CD1c-positive myeloid dendritic cell (primary cell): ENCODE measurements at regions not wholly inside any gene's neighbourhood (a gene's known extent, or its start where the extent isn't known, plus 50 kb on each side); places are given as distances from the start of the nearest gene placed in this dataset.
"Not testable (repeated sequence)": the region's sequence is repeated elsewhere in the genome, so short reads cannot be mapped to it uniquely, and the experiment has no call there.

Experiments
- DNase-seq: peaks from one replicate; pipeline ENCODE4 v3.0.0-alpha.2; 2016; ENCODE audit errors: extremely low spot score

GRCh38 chr1:10867138-10867721, 70.8 kb upstream of the CASZ1 start:
- DNase-seq: peak; percentile 64

- DNase-seq: no peak
These were observed 71.6 kb upstream of the CASZ1 start for GRCh38 chr1:10867914-10868598.

- DNase-seq: no peak
These were observed 72.1 kb upstream of the CASZ1 start for GRCh38 chr1:10868599-10868965.

- no peak for DNase-seq
These were observed 73.5 kb upstream of the CASZ1 start for GRCh38 chr1:10869933-10870332.

GRCh38 chr1:10870493-10871096, 74.1 kb upstream of the CASZ1 start:
- DNase-seq: no peak

GRCh38 chr1:10873189-10873588, 76.7 kb upstream of the CASZ1 start:
- no peak for DNase-seq

GRCh38 chr1:10874351-10874750, 77.9 kb upstream of the CASZ1 start:
- DNase-seq: no peak

- DNase-seq: no peak
These were observed 81.4 kb upstream of the CASZ1 start for GRCh38 chr1:10877894-10878293.

GRCh38 chr1:10878469-10878868, 82.0 kb upstream of the CASZ1 start:
- no peak for DNase-seq

- DNase-seq: no peak
These were observed 83.6 kb upstream of the CASZ1 start for GRCh38 chr1:10880063-10880462.

- no peak for DNase-seq
These were observed 84.6 kb upstream of the CASZ1 start for GRCh38 chr1:10881046-10881445.

- DNase-seq: no peak
These were observed 85.6 kb upstream of the CASZ1 start for GRCh38 chr1:10882069-10882468.

- not testable (repeated sequence) for DNase-seq
These were observed 90.6 kb upstream of the CASZ1 start for GRCh38 chr1:10887032-10887431.

- no peak for DNase-seq
These were observed 91.8 kb upstream of the CASZ1 start for GRCh38 chr1:10888291-10888690.

GRCh38 chr1:10888791-10889649, 92.6 kb upstream of the CASZ1 start:
- no peak for DNase-seq

- DNase-seq: no peak
These were observed 93.4 kb upstream of the CASZ1 start for GRCh38 chr1:10889650-10890353.

- DNase-seq: no peak
These were observed 94.1 kb upstream of the CASZ1 start for GRCh38 chr1:10890491-10891071.

GRCh38 chr1:10891091-10891490, 94.6 kb upstream of the CASZ1 start:
- DNase-seq: no peak

- DNase-seq: no peak
These were observed 96.0 kb upstream of the CASZ1 start for GRCh38 chr1:10892138-10893065.

- DNase-seq: no peak
These were observed 99.2 kb upstream of the CASZ1 start for GRCh38 chr1:10895621-10896020.
